ENCODE measurements at regions not wholly inside any gene's neighbourhood (a gene's known extent, or its start where the extent isn't known, plus 50 kb on each side); places are given as distances from the start of the nearest gene placed in this dataset.
A peak's percentile ranks its signal among the peaks of the same experiment; 100 is the strongest.

DNA sequence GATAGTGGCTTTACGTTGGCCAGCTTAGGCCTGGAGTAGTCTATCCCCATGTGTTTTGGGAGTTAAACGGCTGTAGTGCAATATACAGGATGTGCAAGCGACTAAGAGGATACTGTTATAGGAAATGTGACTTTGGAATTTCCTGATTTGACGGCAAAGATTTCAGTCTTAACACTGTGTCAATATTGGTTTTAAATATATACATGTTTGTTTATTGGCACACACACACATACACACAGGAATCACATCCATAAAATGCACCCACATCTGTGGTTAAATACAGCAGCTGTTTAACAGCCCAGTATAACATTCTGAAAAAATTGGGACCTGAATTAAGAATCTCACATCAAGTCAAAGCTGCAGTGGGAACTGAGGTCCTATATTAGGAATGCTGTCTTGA lies 347.1 kb downstream of the TXNL1 start:
- no peaks in the 10 kb centered on the region for H3K27me3 ChIP-seq (ENCODE audit: control insufficient read depth, insufficient read depth, low read length)
- ChIA-PET POLR2A (ENCODE audit: unreplicated experiment) (no interaction called here), CTCF (interaction anchor here (1.0 to 1.4 kb wide), 2 partner anchors 21 to 284 kb away, joined by 3 read pairs; no protein-coding TSS in a partner anchor)
- H3K9ac ChIP-seq (ENCODE audit: low read depth, low read length), result no peak overlapping the region
- H3K4ac ChIP-seq (ENCODE audit: low read depth, low read length), result no peak overlapping the region
- intact Hi-C loops (cut with micrococcal nuclease), result no loop called here
- H4K20me1 ChIP-seq (ENCODE audit: insufficient read depth, low read length), result no peaks in the 10 kb centered on the region
- no TSS peak for BruUV-seq (replicated peaks)
- H2AFZ ChIP-seq (replicated peaks; ENCODE audit: low read length, poor library complexity), result no peak overlapping the region
- ATAC-seq (ENCODE audit: low read depth) (peak; percentile 60), DNase-seq (peak; percentile 47)
- no peak overlapping the region for H2AK9ac ChIP-seq (replicated peaks; ENCODE audit: low read depth, low read length, poor library complexity)
- no peaks in the 10 kb centered on the region for H3K79me1 ChIP-seq (ENCODE audit: low read depth in 1 of 2, low read length in 2 of 2)
- H4K8ac ChIP-seq (ENCODE audit: low read depth in 2 of 2, low read length in 2 of 2), result no peak overlapping the region
- H3K36me3 ChIP-seq (ENCODE audit: control insufficient read depth, insufficient read depth, low read length), result no peaks in the 10 kb centered on the region
- H3K56ac ChIP-seq (ENCODE audit: extremely low read depth, insufficient read depth, low read length), result no peak overlapping the region
- H3K14ac ChIP-seq (replicated peaks; ENCODE audit: low read depth, low read length), result no peak overlapping the region
- H2BK20ac ChIP-seq (ENCODE audit: low read depth, low read length), result no peak overlapping the region
- dilution Hi-C loops (cut with HindIII; ENCODE audit: low sequenced_read_pairs, unreplicated experiment), result no loop called here
- H3K4me3 ChIP-seq (ENCODE audit: insufficient read depth, low read depth, low read length), result no peak overlapping the region
- peaks cover 2% of the 10 kb centered on the region for H3K4me1 ChIP-seq (ENCODE audit: control insufficient read depth, insufficient read depth, low read length)
- no peak overlapping the region for H2BK120ac ChIP-seq (ENCODE audit: low read depth, low read length)
- TF ChIP-seq POLR2A (IDR thresholded peaks at IDR 0.05; ENCODE audit: low read depth, low read length) (no peak), RCOR1 (IDR thresholded peaks at IDR 0.05; ENCODE audit: insufficient replicate concordance, low read length) (no peak), RAD21 (IDR thresholded peaks at IDR 0.05; ENCODE audit: low read length) (no peak), MAFK (IDR thresholded peaks at IDR 0.05; ENCODE audit: low read depth, low read length) (no peak), BHLHE40 (IDR thresholded peaks at IDR 0.05; ENCODE audit: low read depth, low read length) (no peak), RFX5 (IDR thresholded peaks at IDR 0.05; ENCODE audit: low read depth, low read length) (no peak), FOS (IDR thresholded peaks at IDR 0.05; ENCODE audit: low read depth, low read length) (no peak), SMC3 (IDR thresholded peaks at IDR 0.05; ENCODE audit: low read depth, low read length) (no peak), NFE2L2 (IDR thresholded peaks at IDR 0.05; ENCODE audit: low read depth, low read length) (no peak)
- TF ChIP-seq, protein P1, sequence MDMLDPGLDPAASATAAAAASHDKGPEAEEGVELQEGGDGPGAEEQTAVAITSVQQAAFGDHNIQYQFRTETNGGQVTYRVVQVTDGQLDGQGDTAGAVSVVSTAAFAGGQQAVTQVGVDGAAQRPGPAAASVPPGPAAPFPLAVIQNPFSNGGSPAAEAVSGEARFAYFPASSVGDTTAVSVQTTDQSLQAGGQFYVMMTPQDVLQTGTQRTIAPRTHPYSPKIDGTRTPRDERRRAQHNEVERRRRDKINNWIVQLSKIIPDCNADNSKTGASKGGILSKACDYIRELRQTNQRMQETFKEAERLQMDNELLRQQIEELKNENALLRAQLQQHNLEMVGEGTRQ (IDR thresholded peaks at IDR 0.05; ENCODE audit: low read depth, low read length), result no peak
- TF ChIP-seq, protein P2, sequence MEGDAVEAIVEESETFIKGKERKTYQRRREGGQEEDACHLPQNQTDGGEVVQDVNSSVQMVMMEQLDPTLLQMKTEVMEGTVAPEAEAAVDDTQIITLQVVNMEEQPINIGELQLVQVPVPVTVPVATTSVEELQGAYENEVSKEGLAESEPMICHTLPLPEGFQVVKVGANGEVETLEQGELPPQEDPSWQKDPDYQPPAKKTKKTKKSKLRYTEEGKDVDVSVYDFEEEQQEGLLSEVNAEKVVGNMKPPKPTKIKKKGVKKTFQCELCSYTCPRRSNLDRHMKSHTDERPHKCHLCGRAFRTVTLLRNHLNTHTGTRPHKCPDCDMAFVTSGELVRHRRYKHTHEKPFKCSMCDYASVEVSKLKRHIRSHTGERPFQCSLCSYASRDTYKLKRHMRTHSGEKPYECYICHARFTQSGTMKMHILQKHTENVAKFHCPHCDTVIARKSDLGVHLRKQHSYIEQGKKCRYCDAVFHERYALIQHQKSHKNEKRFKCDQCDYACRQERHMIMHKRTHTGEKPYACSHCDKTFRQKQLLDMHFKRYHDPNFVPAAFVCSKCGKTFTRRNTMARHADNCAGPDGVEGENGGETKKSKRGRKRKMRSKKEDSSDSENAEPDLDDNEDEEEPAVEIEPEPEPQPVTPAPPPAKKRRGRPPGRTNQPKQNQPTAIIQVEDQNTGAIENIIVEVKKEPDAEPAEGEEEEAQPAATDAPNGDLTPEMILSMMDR (conservative IDR thresholded peaks at IDR 0.05; ENCODE audit: low read depth, low read length), result no peak
- TF ChIP-seq, protein P3, sequence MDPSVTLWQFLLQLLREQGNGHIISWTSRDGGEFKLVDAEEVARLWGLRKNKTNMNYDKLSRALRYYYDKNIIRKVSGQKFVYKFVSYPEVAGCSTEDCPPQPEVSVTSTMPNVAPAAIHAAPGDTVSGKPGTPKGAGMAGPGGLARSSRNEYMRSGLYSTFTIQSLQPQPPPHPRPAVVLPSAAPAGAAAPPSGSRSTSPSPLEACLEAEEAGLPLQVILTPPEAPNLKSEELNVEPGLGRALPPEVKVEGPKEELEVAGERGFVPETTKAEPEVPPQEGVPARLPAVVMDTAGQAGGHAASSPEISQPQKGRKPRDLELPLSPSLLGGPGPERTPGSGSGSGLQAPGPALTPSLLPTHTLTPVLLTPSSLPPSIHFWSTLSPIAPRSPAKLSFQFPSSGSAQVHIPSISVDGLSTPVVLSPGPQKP (IDR thresholded peaks at IDR 0.05; ENCODE audit: borderline replicate concordance, low read depth, low read length), result no peak
- no peaks in the 10 kb centered on the region for H3K9me1 ChIP-seq (ENCODE audit: insufficient read depth, low read length)
- H2AK5ac ChIP-seq (ENCODE audit: low read depth, low read length), result no peak overlapping the region
- in situ Hi-C loops (cut with MboI; ENCODE audit: low sequenced_read_pairs), result no loop called here
- no peak overlapping the region for H3K27ac ChIP-seq (ENCODE audit: insufficient read depth, low read length)
- no peak overlapping the region; the same call in 1 of the 2 replicates for H3K18ac ChIP-seq (ENCODE audit: low read depth, low read length)
- H4K5ac ChIP-seq (ENCODE audit: low read depth, low read length), result no peak overlapping the region
- H2BK15ac ChIP-seq (ENCODE audit: low read depth, low read length), result no peak overlapping the region
- no CpG with 5 or more reads among the region's 4 CpGs for WGBS, 2 experiments (ENCODE audit: extremely low coverage in 2 of 2, insufficient read length in 1 of 2)
- no peak overlapping the region for H4K91ac ChIP-seq (ENCODE audit: insufficient read depth, low read depth, low read length)
- no peak overlapping the region; the same call in 1 of the 2 replicates for H3K4me2 ChIP-seq (ENCODE audit: low read depth, low read length)
- H2BK5ac ChIP-seq (ENCODE audit: low read depth, low read length, poor library complexity, severe bottlenecking), result no peak overlapping the region
- H3K23ac ChIP-seq (ENCODE audit: low read depth, low read length), result no peak overlapping the region
- no peaks in the 10 kb centered on the region for H3K9me3 ChIP-seq (ENCODE audit: control insufficient read depth, insufficient read depth, low read length)

Measured in IMR-90 (cell line).